Keratinocyte (primary cell): ENCODE measurements at regions not wholly inside any gene's neighbourhood (a gene's known extent, or its start where the extent isn't known, plus 50 kb on each side); places are given as distances from the start of the nearest gene placed in this dataset.

ENCODE experiments used
- EZH2 ChIP-seq: IDR thresholded peaks from one replicate; pipeline ENCODE4 v1.6.1; 2012; ENCODE audit warnings: inconsistent platforms, mild to moderate bottlenecking, low read length, moderate library complexity
- TF ChIP-seq, protein P1 (sequence below), 3 experiments: IDR thresholded peaks in 1 of 3; conservative IDR thresholded peaks in 1 of 3; optimal IDR thresholded peaks in 1 of 3; 2 replicates in 2 of 3; 3 replicates in 1 of 3; pipeline versions ENCODE3 to v1.5.1; 2011; ENCODE audit warnings: low read length in 3 of 3, mild to moderate bottlenecking in 3 of 3, moderate library complexity in 2 of 3, control low read depth in 1 of 3, inconsistent platforms in 1 of 3; ENCODE audit not compliant: insufficient read depth in 2 of 3; ENCODE audit errors: extremely low read depth in 1 of 3

DNA sequence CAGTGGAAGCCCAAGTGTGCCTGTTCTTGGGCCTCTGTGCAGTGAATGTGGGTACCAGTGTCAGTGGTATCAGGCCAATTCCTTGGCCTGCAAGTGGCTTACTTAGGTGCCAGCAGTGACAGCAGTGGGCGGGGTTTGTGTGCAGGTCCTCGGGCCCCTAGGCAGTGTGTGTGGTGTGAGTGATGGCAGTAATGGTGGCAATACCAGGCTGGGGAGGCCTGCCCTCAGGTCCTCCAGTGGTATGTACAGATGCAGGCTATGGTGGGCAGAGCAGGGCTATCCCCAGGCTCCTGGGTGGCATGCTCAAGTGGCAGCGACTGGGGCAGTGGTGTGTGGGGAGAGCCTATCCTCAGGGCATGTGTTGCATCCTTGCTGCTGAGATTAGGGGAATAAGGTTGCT lies 379.7 kb downstream of the SQOR start:
- TF ChIP-seq, protein P1, sequence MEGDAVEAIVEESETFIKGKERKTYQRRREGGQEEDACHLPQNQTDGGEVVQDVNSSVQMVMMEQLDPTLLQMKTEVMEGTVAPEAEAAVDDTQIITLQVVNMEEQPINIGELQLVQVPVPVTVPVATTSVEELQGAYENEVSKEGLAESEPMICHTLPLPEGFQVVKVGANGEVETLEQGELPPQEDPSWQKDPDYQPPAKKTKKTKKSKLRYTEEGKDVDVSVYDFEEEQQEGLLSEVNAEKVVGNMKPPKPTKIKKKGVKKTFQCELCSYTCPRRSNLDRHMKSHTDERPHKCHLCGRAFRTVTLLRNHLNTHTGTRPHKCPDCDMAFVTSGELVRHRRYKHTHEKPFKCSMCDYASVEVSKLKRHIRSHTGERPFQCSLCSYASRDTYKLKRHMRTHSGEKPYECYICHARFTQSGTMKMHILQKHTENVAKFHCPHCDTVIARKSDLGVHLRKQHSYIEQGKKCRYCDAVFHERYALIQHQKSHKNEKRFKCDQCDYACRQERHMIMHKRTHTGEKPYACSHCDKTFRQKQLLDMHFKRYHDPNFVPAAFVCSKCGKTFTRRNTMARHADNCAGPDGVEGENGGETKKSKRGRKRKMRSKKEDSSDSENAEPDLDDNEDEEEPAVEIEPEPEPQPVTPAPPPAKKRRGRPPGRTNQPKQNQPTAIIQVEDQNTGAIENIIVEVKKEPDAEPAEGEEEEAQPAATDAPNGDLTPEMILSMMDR (optimal IDR thresholded peaks at IDR 0.05 in 1 of 3, IDR thresholded peaks at IDR 0.05 in 1 of 3, conservative IDR thresholded peaks at IDR 0.05 in 1 of 3; ENCODE audit: extremely low read depth in 1 of 3, insufficient read depth in 2 of 3, low read length in 3 of 3), result no peak
- TF ChIP-seq EZH2, result no peak
